ENCODE measurements at regions not wholly inside any gene's neighbourhood (a gene's known extent, or its start where the extent isn't known, plus 50 kb on each side); places are given as distances from the start of the nearest gene placed in this dataset.
"Not testable (repeated sequence)": the region's sequence is repeated elsewhere in the genome, so short reads cannot be mapped to it uniquely, and the experiment has no call there.

GRCh38 chr2:142463047-142463446 is 332.2 kb upstream of the LRP1B start:
- DNase-seq: no peak

GRCh38 chr2:142462306-142462705 is 331.5 kb upstream of the LRP1B start:
- no peak for DNase-seq

GRCh38 chr2:142445551-142446072 is 314.8 kb upstream of the LRP1B start:
- no peak for DNase-seq

- no peak for DNase-seq
Observed at GRCh38 chr2:142445023-142445422, 314.2 kb upstream of the LRP1B start.

GRCh38 chr2:142435847-142436246 is 305.0 kb upstream of the LRP1B start:
- DNase-seq: no peak

- no peak for DNase-seq
Observed at GRCh38 chr2:142426064-142426463, 295.2 kb upstream of the LRP1B start.

- DNase-seq: no peak
Observed at GRCh38 chr2:142425551-142425950, 294.7 kb upstream of the LRP1B start.

GRCh38 chr2:142423603-142424002 is 292.8 kb upstream of the LRP1B start:
- no peak for DNase-seq

- no peak for DNase-seq
Observed at GRCh38 chr2:142422769-142423168, 292.0 kb upstream of the LRP1B start.

GRCh38 chr2:142422041-142422440 is 291.2 kb upstream of the LRP1B start:
- DNase-seq: no peak

- DNase-seq: not testable (repeated sequence)
Observed at GRCh38 chr2:142418699-142419098, 287.9 kb upstream of the LRP1B start.

GRCh38 chr2:142416996-142417395 is 286.2 kb upstream of the LRP1B start:
- no peak for DNase-seq

- no peak for DNase-seq
Observed at GRCh38 chr2:142415461-142415860, 284.6 kb upstream of the LRP1B start.

GRCh38 chr2:142398212-142398611 is 267.4 kb upstream of the LRP1B start:
- no peak for DNase-seq

- no peak for DNase-seq
Observed at GRCh38 chr2:142395291-142395690, 264.5 kb upstream of the LRP1B start.

- no peak for DNase-seq
Observed at GRCh38 chr2:142380372-142380771, 249.6 kb upstream of the LRP1B start.

- not testable (repeated sequence) for DNase-seq
Observed at GRCh38 chr2:142362069-142362468, 231.3 kb upstream of the LRP1B start.

- DNase-seq: no peak
Observed at GRCh38 chr2:142347751-142348150, 216.9 kb upstream of the LRP1B start.

GRCh38 chr2:142339261-142339660 is 208.4 kb upstream of the LRP1B start:
- no peak for DNase-seq

GRCh38 chr2:142332196-142332595 is 201.4 kb upstream of the LRP1B start:
- DNase-seq: no peak

- no peak for DNase-seq
Observed at GRCh38 chr2:142330458-142330857, 199.6 kb upstream of the LRP1B start.

- no peak for DNase-seq
Observed at GRCh38 chr2:142325870-142326269, 195.1 kb upstream of the LRP1B start.

- DNase-seq: no peak
Observed at GRCh38 chr2:142323206-142323605, 192.4 kb upstream of the LRP1B start.

GRCh38 chr2:142321706-142322280 is 191.0 kb upstream of the LRP1B start:
- DNase-seq: no peak

GRCh38 chr2:142320067-142320466 is 189.3 kb upstream of the LRP1B start:
- DNase-seq: no peak
